ENCODE measurements at regions not wholly inside any gene's neighbourhood (a gene's known extent, or its start where the extent isn't known, plus 50 kb on each side); places are given as distances from the start of the nearest gene placed in this dataset.

DNA sequence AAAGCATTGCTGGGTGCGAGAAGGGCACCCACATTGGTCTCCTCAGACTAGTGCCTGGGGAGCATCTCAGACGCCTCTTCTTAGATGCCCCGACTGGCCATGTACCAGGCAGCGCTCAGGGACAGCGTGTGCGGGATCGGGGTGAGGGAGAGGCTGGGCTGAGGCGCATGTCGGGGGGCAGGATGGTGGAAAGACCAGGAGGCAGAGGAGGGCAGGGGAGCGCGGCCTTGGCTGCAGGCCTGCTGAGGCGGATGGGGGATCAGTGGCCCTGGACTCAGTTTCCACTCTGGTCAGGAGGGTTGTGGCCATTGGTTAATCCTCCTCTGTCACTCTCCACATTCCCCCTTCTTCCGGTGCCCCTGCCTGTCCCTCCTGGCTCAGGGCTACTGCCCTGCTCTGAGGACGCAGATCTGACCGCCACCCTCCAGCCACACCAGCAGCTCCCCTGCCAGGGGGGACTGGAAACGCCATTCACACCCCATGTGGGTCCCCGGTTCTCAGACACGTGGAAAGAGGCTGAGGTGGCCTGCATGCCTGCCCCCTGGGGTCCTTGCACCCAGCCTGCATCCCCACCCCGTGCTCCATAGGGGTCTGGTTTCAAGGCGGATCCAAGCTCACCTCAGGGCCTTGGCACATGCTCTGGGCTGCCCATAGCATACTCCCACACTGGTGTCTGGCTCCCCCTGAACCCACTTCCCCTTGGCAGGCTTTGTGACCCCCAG lies 105.9 kb downstream of the CPZ start:
- no peak for DNase-seq (ENCODE audit: low spot score)

DNA sequence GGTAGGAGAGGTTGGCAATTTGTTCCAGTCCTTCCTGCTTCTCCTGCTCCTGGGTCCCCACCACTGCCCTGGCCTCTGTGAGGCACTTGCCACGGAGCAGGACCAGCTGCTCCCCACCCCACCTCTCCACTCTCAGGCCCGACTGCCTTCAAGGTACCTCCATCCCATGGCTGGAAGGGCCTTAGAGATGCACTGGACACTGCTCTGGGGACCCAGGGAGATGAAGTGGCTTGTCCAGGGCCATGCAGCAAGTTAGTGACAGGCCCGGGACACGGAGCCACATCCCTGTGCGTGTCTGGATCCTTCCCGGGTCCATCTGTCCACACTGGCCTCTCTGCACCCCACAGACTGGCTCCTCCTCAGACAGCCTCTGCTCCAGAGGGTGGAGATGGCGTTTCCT lies 105.3 kb downstream of the CPZ start:
- no peak for DNase-seq (ENCODE audit: low spot score)

DNA sequence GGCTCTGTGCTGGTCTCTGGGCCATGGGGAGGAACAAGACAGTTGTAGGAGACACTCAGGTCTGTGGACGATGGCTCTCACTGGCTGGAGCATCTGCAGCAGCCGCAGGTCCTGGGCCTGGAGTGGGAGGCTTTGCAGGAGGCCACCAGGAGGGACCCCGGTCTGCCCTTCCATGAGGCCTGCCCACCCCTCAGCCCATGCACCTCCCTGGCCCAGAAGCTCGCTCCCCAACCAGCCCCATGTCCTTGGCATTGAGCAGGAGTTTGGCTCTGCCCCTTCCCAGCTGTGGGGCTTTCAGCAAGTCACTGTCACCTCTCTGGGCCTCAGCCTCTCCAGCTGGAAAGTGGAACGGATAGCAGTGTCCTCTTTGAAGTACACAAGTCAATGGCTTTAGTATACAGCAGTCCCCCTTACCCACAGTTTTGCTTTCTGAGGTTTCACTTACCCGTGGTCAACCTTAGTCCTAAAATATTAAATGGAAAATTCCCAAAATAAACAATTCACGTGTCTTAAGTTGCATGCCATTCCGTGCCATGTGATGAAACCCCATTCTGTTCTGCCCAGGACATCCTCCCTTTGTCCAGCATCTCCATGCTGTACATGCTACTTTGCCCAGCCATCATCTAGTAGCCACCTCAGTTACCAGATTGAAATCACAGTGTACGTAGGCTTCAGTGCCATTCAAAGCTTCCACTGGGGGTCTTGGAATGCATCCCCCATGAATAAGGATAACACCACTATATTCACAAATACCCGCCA lies 104.0 kb downstream of the CPZ start:
- no peak for DNase-seq (ENCODE audit: low spot score)

DNA sequence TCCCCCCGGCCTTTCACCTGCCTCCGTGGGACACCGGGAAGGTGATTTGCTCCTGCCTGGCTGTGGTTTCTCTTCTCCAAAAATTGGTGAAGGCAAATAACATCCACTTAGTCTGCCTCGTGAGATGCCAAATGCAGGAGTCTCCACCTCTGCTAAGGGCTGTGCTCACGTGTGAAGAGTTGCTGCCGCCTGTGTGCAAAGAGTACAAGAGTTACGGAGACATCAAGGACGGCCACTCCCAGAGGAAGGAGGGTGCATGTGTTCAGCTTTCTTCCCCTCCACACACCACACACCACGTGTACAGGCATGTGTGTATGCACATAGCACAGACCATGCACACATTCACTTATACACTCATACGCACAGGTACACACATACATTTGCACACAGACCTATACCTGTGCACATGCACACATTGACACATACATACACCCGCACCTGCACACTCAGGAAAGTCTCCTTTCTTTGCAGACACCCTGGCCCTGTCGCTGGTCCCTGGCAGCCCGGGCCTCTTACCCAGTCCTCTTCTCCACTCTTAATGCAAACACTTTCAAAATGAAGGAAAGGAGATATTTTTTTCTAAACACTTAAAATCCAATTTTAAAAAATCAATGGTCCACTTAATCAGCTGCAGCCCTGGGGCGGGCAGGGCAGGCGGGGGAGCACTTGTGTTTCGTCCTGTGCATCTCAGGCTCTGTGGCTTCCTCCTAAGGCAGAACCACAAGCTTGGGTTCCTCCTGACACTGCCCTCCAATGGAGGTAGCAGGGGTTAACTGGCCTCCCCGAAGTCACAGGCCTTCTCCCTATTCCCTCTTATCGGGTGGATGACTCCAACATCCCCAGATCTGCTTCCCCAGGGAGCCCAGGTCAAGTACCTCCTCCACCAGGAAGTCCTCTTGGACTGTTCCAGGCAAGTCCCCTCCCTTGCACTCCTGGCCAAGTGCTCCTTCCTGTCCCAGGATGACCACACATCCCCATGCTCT lies 103.0 kb downstream of the CPZ start:
- no peak for DNase-seq (ENCODE audit: low spot score)

DNA sequence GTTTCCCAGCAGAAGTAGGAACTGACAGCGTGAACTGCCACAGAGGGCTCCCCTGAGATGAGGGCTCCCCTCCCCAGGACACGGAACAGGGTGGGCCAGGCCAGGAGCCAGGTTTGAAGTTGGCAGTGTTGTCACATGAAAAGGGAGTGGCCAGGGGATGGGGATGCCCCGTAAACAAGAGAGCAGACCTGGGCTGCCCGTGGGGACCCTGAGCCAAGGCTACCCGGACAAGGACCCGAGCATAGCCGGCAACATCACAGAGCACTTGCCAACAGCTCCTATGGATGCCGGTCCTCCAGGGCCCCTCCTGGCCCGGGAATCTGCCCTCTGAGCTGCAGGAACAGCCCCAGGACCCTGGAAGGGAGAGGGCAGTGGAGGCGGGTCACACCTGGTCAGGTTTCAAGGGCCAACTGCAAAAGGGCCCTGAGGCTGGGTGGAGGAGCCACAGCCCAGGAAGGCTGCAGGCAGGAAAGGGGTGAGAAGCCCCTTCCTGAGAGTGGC lies 102.1 kb downstream of the CPZ start:
- DNase-seq (ENCODE audit: low spot score): no peak

DNA sequence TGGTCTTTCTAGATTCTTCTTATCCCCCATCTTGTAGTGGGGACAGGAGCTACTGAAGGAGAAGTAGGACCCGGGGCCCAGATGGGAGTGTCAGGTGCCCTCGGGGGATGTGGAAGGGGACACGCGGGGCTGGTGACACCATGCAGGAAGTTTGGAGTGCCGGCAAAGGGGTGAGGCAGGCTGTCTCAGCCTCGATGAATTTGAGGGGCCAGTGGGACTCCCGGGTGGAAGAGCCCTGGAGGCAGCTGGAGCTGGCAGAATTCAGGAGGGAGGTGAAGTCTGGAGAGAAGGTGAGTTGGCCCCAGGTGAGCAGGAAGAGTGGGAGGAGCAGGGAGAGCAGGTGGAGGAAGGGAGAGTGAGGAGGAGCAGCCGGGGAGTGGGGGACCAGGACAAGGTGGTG lies 101.7 kb downstream of the CPZ start:
- DNase-seq (ENCODE audit: low spot score): no peak

DNA sequence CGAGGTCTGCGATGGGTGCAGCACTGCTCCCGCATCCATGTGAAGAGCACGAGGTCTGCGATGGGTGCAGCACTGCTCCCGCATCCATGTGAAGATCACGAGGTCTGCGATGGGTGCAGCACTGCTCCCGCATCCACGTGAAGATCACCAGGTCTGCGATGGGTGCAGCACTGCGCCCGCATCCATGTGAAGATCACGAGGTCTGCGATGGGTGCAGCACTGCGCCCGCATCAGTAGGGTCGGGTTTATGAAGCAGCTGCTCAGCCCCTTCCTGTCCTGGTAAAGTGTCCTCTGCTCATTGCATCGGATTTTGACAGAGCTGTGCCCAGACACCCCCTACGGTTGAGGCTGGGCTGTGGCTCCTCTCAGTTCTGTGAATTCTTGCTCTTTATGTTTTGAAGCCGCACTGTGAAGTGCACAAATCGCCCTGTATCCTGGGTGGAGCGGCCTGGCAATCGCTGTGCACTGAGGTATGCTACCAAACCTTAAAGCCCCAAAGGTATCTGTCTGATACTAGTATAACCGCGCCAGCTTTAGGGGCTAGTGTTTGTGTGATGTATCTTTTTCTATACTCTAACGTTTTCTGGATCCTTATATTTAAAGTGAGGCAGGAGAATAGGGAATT lies 98.7 kb downstream of the CPZ start:
- no peak for DNase-seq (ENCODE audit: low spot score)

DNA sequence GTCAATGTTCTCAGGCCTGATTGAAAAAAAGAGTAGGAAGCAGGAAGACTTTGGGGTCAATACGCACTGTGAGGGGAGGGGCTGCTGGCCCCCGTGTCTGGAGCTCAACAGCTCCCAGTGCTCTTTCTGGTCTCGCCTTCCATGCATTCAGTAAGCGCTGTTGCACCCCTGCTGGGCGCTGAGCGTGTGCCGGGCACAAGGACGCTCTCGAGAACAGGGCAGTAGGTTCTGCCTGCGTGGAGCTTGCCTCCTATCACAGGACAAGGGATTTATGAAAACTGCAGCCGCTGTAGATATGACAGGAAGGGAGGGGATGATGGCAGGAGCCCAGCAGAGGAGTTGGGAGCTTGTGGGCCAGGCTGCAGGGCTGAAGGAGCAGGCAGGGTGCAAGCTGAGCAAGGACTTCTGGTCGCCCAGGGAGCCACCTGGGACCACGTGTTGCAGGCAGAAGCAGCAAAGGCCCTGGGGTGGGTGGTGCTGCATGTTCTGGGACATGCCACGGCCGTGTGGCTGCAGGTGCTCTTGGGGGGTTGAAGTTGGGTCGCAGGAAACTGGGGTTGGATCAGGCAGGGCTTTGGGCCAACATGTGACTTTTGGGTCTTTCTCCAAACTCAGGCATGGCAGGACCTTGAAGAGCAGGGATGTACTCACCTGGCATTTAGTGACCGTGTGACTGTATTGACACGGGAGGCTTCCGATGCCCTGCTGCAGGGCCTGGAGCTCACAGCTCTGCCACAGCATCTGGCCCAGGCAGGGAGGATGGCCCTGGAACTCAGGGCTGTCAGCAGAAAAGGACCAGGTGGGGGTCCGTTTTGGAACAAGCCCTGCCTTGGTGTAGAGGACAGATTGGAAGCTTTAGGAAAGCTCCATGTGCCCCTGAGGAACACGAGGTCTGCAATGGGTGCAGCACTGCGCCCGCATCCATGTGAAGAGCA lies 97.9 kb downstream of the CPZ start:
- DNase-seq (ENCODE audit: low spot score): no peak

DNA sequence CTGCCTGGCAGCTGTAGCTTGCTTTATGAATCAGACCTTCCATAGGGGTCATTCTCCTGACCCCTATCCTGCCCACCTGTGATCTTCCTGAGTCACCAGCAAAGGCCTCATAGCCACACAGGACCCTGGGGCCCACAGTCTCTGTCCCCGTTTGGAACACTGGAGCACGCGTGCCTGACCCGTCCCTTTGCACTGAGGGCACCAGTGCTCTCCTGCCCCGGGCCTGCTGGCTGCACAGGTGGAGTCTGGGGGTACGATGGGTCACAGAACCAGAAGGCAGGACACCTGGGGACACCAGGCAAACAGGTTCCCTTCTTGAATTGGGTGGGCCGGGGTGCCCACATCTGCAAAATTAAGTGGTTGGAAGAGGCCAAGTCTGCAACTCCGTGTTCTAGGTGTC lies 97.2 kb downstream of the CPZ start:
- no peak for DNase-seq (ENCODE audit: low spot score)

DNA sequence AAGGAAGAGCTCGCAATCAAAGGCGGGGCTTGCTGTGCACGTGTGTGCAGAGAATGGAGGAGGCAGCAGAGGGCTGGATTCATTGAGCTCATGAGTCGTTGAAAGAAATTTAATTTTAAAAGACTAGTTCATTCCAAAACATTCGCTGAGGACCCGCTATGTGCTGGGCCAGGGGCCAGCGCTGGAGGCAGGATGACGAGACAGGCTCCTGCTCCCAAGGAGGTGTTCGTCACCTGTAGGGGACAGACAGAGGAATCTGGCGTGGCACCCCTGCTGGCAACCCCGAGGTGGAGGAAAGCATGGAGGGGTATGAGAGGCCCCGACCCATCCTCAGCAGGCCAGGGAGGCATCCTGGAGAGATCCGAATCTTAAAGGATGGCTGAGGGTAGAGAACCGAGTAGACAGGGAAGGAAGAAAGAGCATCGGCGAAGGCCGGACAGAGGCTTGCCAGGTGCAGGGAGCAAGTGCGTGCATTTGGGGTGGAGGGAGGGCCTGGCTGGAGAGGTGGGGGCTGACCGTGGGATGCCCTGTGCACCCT lies 96.4 kb downstream of the CPZ start:
- DNase-seq (ENCODE audit: low spot score): no peak

DNA sequence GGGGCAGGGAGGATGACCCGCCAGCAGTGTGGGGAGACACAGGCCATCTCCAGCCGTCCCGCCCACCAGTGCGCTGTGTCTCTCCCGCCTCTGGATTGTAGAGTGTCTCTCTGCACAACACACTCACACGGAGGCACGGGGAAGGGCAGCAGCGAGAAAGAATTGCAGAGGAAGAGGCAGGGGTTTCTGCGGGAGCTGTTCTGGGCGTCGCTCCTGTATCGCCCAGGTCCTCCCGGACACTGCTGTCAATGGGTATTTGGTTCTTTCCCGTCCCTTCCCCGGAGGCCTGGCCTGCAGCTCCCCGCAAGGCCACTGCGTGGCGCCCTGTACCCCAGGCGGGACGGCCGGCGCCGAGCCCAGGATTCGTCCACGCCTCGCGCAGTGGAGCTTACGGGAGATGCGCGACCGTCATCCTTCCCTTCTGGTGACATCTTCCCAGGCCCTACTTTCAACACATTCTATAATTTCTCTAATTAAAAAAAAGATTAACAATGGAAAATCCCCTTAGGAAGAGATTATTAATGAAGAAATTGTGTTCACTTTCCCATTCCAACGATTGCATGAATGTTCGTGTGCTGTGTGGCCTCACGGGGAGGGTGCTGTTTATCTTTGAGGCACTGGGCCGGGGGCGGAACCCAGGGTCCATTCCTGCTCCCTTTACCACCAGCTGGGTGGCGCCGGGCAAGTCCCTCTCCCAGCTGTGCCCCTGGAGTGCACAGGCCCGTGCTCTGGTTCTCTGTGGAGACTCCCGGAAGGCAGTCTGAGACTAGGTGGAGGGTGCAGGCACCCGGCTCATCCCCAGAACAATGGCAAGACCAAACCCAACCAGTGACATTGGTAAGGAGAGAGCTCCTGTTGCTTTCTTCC lies 95.7 kb downstream of the CPZ start:
- DNase-seq (ENCODE audit: low spot score): peak; percentile 26

DNA sequence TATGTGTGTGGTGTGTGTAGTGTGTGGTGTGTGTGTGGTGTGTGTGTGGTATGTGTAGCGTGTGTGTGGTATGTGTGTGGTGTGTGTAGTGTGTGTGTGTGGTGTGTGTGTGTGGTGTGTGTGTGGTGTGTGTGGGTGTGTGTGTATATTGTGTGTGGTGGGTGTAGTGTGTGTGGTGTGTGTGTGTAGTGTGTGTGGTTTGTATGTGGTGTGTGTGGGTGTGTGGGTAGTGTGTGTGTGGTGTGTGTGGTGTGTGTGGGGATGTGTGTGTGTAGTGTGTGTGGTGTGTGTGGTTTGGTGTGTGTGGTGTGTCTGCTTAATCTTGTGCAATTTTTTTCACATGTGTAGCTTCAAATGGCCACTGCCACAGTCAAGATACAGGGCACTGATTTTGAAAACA lies 94.5 kb downstream of the CPZ start:
- DNase-seq (ENCODE audit: low spot score): no peak

DNA sequence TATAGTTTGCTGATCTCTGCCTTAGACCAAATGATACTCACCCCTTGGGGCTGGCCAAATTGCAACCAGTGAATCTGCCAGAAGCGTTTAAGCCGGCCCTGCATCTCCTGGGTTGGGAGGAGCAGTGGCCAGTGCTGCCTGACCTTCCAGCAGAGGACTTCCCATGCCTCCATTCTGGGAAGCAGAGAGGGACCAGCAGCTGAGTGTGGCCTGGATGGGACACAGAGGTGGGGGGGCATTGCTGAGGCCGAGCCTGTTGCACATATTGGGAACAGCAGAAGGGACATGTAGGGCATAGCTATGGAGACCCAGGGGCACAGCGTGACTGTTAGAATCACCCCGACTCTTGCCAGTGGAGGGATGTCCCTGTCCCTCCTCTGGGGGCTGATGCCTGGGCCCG lies 93.3 kb downstream of the CPZ start:
- DNase-seq (ENCODE audit: low spot score): no peak

DNA sequence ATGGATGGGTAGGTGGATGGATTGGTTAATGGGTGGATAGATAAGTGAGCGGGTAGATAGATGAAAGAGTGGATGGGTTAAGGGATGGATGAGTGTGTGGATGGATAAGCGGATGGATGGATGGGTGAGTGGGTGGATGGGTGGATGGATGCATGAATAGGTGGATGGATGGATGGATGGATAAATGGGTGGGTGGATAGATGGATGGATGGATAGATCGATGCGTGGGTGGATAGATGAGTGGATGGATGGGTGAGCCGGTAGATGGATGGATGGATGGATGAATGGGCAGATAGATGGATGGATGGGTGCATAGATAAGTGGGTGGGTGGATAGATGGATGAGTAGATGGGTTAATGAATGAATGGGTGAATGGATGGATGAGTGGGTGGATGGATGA lies 90.9 kb downstream of the CPZ start:
- no peak for DNase-seq (ENCODE audit: low spot score)

DNA sequence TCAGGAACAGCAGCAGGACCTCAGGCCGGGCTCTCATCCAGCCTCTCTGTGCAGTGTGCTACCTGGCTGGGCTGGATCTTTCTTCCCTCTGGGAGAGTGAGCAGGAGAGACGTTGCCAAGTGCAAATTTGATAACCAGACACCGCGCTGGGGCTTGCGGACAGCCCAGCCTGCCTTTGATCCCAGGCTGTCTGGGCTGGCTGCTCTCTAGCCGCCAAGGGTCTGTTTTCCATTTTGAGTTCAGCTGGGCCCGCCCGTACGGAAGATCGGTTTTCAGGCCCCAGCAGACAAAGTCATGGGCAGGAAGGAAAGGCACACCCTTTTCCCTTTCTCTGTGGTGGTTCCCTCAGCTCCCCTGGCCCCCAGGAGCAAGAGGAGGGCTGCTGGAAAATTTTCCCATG lies 90.2 kb downstream of the CPZ start:
- DNase-seq (ENCODE audit: low spot score): no peak

DNA sequence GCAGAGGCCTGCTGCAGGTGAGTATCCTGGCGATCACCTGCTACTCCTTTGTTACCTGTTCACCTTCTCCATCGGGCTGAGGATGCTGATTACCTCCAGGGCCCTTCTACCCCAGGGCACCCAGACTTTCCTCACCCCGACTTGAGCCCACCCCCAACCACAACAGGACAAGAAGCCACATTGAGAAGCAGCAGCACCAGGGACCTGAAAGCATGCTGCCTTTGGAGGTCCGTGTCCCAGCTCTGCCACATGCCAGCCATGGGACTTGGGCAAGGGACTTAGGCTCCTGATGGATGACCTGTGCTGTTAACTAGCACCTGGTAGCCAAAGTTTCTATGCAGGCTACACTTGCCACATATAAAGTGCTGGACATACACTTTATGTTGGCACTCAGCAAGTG lies 89.7 kb downstream of the CPZ start:
- no peak for DNase-seq (ENCODE audit: low spot score)

DNA sequence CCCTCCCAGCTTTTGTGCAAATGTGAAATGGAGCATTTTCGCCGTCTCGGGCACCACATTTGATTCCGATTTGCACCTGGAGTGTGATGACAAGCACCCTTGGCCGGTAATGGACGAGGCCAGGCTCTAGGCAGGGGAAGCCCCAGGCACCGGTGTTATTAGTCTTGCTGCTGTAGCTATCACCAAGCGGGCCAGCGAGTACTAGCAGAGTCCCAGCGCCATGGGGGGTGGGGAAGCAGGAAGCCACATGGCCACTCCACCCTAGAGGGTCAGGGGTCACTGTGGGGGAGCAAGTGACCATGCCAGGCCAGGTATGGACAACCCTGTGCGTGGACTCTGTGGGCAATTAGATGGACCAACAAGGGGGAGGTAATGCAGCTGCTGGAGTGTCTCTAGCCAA lies 88.8 kb downstream of the CPZ start:
- no peak for DNase-seq (ENCODE audit: low spot score)

DNA sequence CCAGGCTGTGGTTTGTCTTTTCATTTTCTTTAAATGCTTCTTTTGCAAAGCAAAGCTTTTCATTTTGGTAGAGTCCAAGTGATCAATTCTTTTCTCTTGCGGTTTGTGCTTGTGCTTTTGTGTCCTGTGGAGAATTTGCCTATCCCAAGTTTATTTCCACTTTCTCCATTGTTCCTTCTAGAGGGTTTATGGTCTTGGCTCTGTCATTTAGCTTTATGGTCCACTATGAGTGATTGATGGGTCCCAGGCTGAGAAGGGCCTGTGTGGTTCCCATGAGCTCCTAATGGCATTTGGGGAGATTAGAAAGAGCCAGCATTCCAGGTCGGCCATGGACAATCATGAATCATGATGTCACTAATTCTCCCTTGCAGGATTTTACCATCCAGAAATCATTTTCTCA lies 86.5 kb downstream of the CPZ start:
- DNase-seq (ENCODE audit: low spot score): no peak

DNA sequence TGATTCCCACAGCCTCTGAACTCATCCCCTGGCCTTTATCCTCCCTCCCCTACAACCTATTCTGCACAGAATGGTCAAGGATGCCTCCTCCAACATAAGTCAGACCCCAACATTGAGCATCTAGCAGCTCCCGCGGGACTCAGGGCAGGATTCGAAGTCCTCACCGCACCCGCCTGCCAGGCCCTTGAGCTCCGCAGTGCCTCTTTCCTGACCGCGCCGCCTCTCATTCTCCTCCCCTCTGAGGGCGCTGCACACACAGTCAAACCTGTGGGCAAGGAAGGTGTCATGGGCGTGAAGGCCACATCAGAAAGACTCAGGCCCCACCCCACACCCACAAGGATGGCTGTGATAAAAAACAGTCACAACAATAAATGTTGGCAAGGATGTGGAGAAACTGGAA lies 84.1 kb downstream of the CPZ start:
- no peak for DNase-seq (ENCODE audit: low spot score)

DNA sequence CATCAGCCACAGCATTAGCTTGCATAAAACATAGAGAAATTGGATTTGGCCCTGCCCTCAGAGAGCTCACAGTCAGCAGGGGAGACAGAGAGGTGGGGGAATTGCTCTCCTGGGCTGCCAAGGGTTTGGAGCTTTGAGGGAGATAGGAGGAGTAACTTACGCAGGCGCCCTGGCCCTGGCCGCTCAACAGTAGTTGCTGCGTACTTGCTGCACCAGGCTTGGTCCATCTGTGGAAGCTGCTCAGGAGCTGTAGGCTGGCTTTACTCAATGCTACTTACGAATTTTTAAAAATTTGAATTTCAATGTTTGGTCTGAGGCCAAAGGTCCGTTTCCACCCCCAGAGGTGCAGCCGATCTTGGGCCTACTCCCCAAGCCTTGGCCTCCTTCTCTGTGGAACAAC lies 83.3 kb downstream of the CPZ start:
- DNase-seq (ENCODE audit: low spot score): no peak
